Trophoblast cell (in vitro differentiated cells and primary cell): ENCODE measurements at regions not wholly inside any gene's neighbourhood (a gene's known extent, or its start where the extent isn't known, plus 50 kb on each side); places are given as distances from the start of the nearest gene placed in this dataset.

ENCODE experiments used
- DNase-seq, 2 donors: peaks; one replicate each; pipeline ENCODE4 v3.0.0-alpha.2; 2016
- H2AFZ ChIP-seq: 2 replicates; pipeline ENCODE4 v1.6.1; 2013; ENCODE audit warnings: low read length, moderate library complexity, mild to moderate bottlenecking; ENCODE audit not compliant: insufficient read depth, poor library complexity
- H2AK5ac ChIP-seq: 2 replicates; pipeline ENCODE4 v1.6.1; 2013; ENCODE audit warnings: mild to moderate bottlenecking, low read length
- H2BK120ac ChIP-seq: 2 replicates; pipeline ENCODE4 v1.6.1; 2013; ENCODE audit warnings: low read length, mild to moderate bottlenecking, moderate library complexity; ENCODE audit not compliant: insufficient read depth, poor library complexity
- H2BK12ac ChIP-seq: 2 replicates; pipeline ENCODE4 v1.6.1; 2013; ENCODE audit warnings: mild to moderate bottlenecking, low read length, moderate library complexity
- H2BK5ac ChIP-seq: 2 replicates; pipeline ENCODE4 v1.6.1; 2013; ENCODE audit warnings: low read length, low read depth, moderate library complexity, mild to moderate bottlenecking; ENCODE audit not compliant: poor library complexity
- H3K14ac ChIP-seq: 2 replicates; pipeline ENCODE4 v1.6.1; 2013; ENCODE audit warnings: mild to moderate bottlenecking, low read length
- H3K18ac ChIP-seq: 2 replicates; pipeline ENCODE4 v1.6.1; 2013; ENCODE audit warnings: mild to moderate bottlenecking, low read length
- H3K23ac ChIP-seq: 2 replicates; pipeline ENCODE4 v1.6.1; 2013; ENCODE audit warnings: low read length
- H3K27ac ChIP-seq: 2 replicates; pipeline ENCODE4 v1.5.1; 2013; ENCODE audit warnings: low read depth, mild to moderate bottlenecking, inconsistent platforms, low read length, moderate library complexity
- H3K27me3 ChIP-seq: 2 replicates; pipeline ENCODE4 v1.6.1; 2013; ENCODE audit warnings: inconsistent platforms, mild to moderate bottlenecking, low read length, moderate library complexity; ENCODE audit not compliant: insufficient read depth
- H3K36me3 ChIP-seq, 2 experiments: 1 replicate in 1 of 2; 2 replicates in 1 of 2; pipeline ENCODE4 v1.6.1; 2013; ENCODE audit warnings: low read length in 2 of 2, mild to moderate bottlenecking in 2 of 2, moderate library complexity in 1 of 2; ENCODE audit not compliant: insufficient read depth in 2 of 2, control insufficient read depth in 1 of 2
- H3K4ac ChIP-seq: 2 replicates; pipeline ENCODE4 v1.6.1; 2013; ENCODE audit warnings: low read depth, mild to moderate bottlenecking, low read length, moderate library complexity
- H3K4me1 ChIP-seq, 2 experiments: 1 replicate in 1 of 2; 2 replicates in 1 of 2; pipeline ENCODE4 v1.6.1; 2013; ENCODE audit warnings: low read length in 2 of 2, mild to moderate bottlenecking in 2 of 2, moderate library complexity in 1 of 2; ENCODE audit not compliant: insufficient read depth in 2 of 2, control insufficient read depth in 1 of 2
- H3K4me2 ChIP-seq: 2 replicates; pipeline ENCODE4 v1.6.1; 2013; ENCODE audit warnings: inconsistent platforms, mild to moderate bottlenecking, low read length, moderate library complexity
- H3K4me3 ChIP-seq: 2 replicates; pipeline ENCODE4 v1.5.1; 2013; ENCODE audit warnings: mild to moderate bottlenecking, low read depth, low read length, inconsistent platforms
- H3K79me1 ChIP-seq: one replicate; pipeline ENCODE4 v1.6.1; 2013; ENCODE audit warnings: low read length
- H3K79me2 ChIP-seq: 2 replicates; pipeline ENCODE4 v1.6.1; 2013; ENCODE audit warnings: low read length, mild to moderate bottlenecking; ENCODE audit not compliant: control insufficient read depth, insufficient read depth, poor library complexity
- H3K9ac ChIP-seq: 2 replicates; pipeline ENCODE4 v1.6.1; 2013; ENCODE audit warnings: mild to moderate bottlenecking, low read length
- H3K9me3 ChIP-seq: 2 replicates; pipeline ENCODE4 v1.6.1; 2013; ENCODE audit warnings: low read depth, mild to moderate bottlenecking, control low read depth, inconsistent platforms, low read length; ENCODE audit not compliant: insufficient read depth
- H4K12ac ChIP-seq: 2 replicates; pipeline ENCODE4 v1.6.1; 2013; ENCODE audit warnings: low read depth, mild to moderate bottlenecking, low read length, moderate library complexity
- H4K8ac ChIP-seq: 2 replicates; pipeline ENCODE4 v1.6.1; 2013; ENCODE audit warnings: low read depth, mild to moderate bottlenecking, low read length, moderate library complexity
- H4K91ac ChIP-seq: one replicate; pipeline ENCODE4 v1.6.1; 2013; ENCODE audit warnings: low read depth, mild to moderate bottlenecking, low read length, moderate library complexity
- WGBS: extraction: QIAGEN DNeasy Blood & Tissue Kit; methylation state at CpG from one replicate; pipeline ENCODE4 v1.1.7; 2013; ENCODE audit warnings: missing lambda C conversion rate; ENCODE audit not compliant: insufficient read length, insufficient coverage; ENCODE audit errors: extremely low coverage; 5-methylcytosine and 5-hydroxymethylcytosine counted together

- Histone ChIP-seq H3K4me1 (no peaks in the 10 kb centered on the region), H3K4me3 (no peak overlapping the region), H3K79me1 (no peaks in the 10 kb centered on the region), H3K36me3 (no peaks in the 10 kb centered on the region), H3K4me2 (no peak overlapping the region), H3K18ac (no peak overlapping the region), H3K14ac (no peak overlapping the region), H3K79me2 (no peaks in the 10 kb centered on the region), H2BK5ac (no peak overlapping the region), H3K9me3 (peaks cover 2% of the 10 kb centered on the region), H2BK120ac (no peak overlapping the region), H2AFZ (no peak overlapping the region), H4K8ac (no peak overlapping the region), H2AK5ac (no peak overlapping the region), H3K9ac (no peak overlapping the region), H3K27me3 (no peaks in the 10 kb centered on the region), H3K4ac (no peak overlapping the region), H4K91ac (no peak overlapping the region), H3K27ac (no peak overlapping the region), H2BK12ac (no peak overlapping the region), H3K23ac (no peak overlapping the region), H4K12ac (no peak overlapping the region)
- no peak for DNase-seq
- no CpG with 5 or more reads among the region's 3 CpGs for WGBS
Observed at GRCh38 chr13:50612717-50613116, 230.8 kb downstream of the DLEU7 start.

- Histone ChIP-seq H4K12ac (no peak overlapping the region), H3K18ac (no peak overlapping the region), H2BK120ac (no peak overlapping the region), H2BK5ac (no peak overlapping the region), H2AFZ (no peak overlapping the region), H3K4me2 (no peak overlapping the region), H3K4me3 (no peak overlapping the region), H3K9me3 (peaks cover 2% of the 10 kb centered on the region), H3K4me1 (no peaks in the 10 kb centered on the region), H3K79me1 (no peaks in the 10 kb centered on the region), H3K23ac (no peak overlapping the region), H3K14ac (no peak overlapping the region), H4K91ac (no peak overlapping the region), H4K8ac (no peak overlapping the region), H3K27ac (no peak overlapping the region), H2AK5ac (no peak overlapping the region), H3K79me2 (no peaks in the 10 kb centered on the region), H3K36me3 (no peaks in the 10 kb centered on the region), H3K4ac (no peak overlapping the region), H2BK12ac (no peak overlapping the region), H3K27me3 (no peaks in the 10 kb centered on the region), H3K9ac (no peak overlapping the region)
- DNase-seq, result no peak
- WGBS, result no CpG with 5 or more reads among the region's 6 CpGs
Observed at GRCh38 chr13:50613356-50613831, 230.1 kb downstream of the DLEU7 start.

GRCh38 chr13:50615234-50615633 lies 228.3 kb downstream of the DLEU7 start:
- Histone ChIP-seq H4K12ac (no peak overlapping the region), H3K4ac (no peak overlapping the region), H2BK5ac (no peak overlapping the region), H3K27me3 (no peaks in the 10 kb centered on the region), H2AK5ac (no peak overlapping the region), H3K79me1 (no peaks in the 10 kb centered on the region), H3K4me2 (no peak overlapping the region), H2AFZ (no peak overlapping the region), H4K91ac (no peak overlapping the region), H3K9me3 (peaks cover 2% of the 10 kb centered on the region), H2BK120ac (no peak overlapping the region), H3K18ac (no peak overlapping the region), H3K79me2 (no peaks in the 10 kb centered on the region), H3K23ac (no peak overlapping the region), H3K4me1 (no peaks in the 10 kb centered on the region), H2BK12ac (no peak overlapping the region), H3K27ac (no peak overlapping the region), H4K8ac (no peak overlapping the region), H3K4me3 (no peak overlapping the region), H3K14ac (no peak overlapping the region), H3K9ac (no peak overlapping the region), H3K36me3 (no peaks in the 10 kb centered on the region)
- WGBS, result no CpG with 5 or more reads among the region's 2 CpGs
- no peak for DNase-seq

- H3K27ac ChIP-seq, result no peak overlapping the region
- H3K4me1 ChIP-seq, result no peaks in the 10 kb centered on the region
- H2BK5ac ChIP-seq, result no peak overlapping the region
- no peaks in the 10 kb centered on the region for H3K79me2 ChIP-seq
- DNase-seq, result no peak
- no peak overlapping the region for H2AFZ ChIP-seq
- H3K18ac ChIP-seq, result no peak overlapping the region
- H4K8ac ChIP-seq, result no peak overlapping the region
- no peak overlapping the region for H3K4me3 ChIP-seq
- no peak overlapping the region for H3K4ac ChIP-seq
- H3K27me3 ChIP-seq, result no peaks in the 10 kb centered on the region
- no peak overlapping the region for H2BK120ac ChIP-seq
- H2BK12ac ChIP-seq, result no peak overlapping the region
- no peak overlapping the region for H3K4me2 ChIP-seq
- H2AK5ac ChIP-seq, result no peak overlapping the region
- H4K91ac ChIP-seq, result no peak overlapping the region
- no peak overlapping the region for H3K14ac ChIP-seq
- WGBS, result no CpG with 5 or more reads among the region's 2 CpGs
- peaks cover 2% of the 10 kb centered on the region for H3K9me3 ChIP-seq
- no peaks in the 10 kb centered on the region for H3K79me1 ChIP-seq
- no peak overlapping the region for H3K9ac ChIP-seq
- no peak overlapping the region for H4K12ac ChIP-seq
- no peak overlapping the region for H3K23ac ChIP-seq
- H3K36me3 ChIP-seq, result no peaks in the 10 kb centered on the region
Observed at GRCh38 chr13:50616101-50616500, 227.4 kb downstream of the DLEU7 start.
